GM18502 (cell line): ENCODE measurements at regions not wholly inside any gene's neighbourhood (a gene's known extent, or its start where the extent isn't known, plus 50 kb on each side); places are given as distances from the start of the nearest gene placed in this dataset.
"Not testable (repeated sequence)": the region's sequence is repeated elsewhere in the genome, so short reads cannot be mapped to it uniquely, and the experiment has no call there.

Source experiments
- ATAC-seq: cut with Tn5 transposase; IDR thresholded peaks from one replicate; pipeline ENCODE4 v1.9.1; 2021; ENCODE audit warnings: mild to moderate bottlenecking; ENCODE audit not compliant: unreplicated experiment, poor library complexity

- no peak for ATAC-seq
Observed at GRCh38 chr9:100639854-100640253, 62.0 kb downstream of the CAVIN4 start.

GRCh38 chr9:100640447-100641050, 62.7 kb downstream of the CAVIN4 start:
- ATAC-seq: no peak

- no peak for ATAC-seq
Observed at GRCh38 chr9:100641166-100641565, 63.3 kb downstream of the CAVIN4 start.

- ATAC-seq: no peak
Observed at GRCh38 chr9:100652850-100653249, 75.0 kb downstream of the CAVIN4 start.

GRCh38 chr9:100653643-100654334, 75.9 kb downstream of the CAVIN4 start:
- no peak for ATAC-seq

- not testable (repeated sequence) for ATAC-seq
Observed at GRCh38 chr9:100656851-100657250, 79.0 kb downstream of the CAVIN4 start.

- no peak for ATAC-seq
Observed at GRCh38 chr9:100661668-100662067, 83.8 kb downstream of the CAVIN4 start.

- ATAC-seq: no peak
Observed at GRCh38 chr9:100662122-100662521, 84.2 kb downstream of the CAVIN4 start.

GRCh38 chr9:100667448-100667847, 89.6 kb downstream of the CAVIN4 start:
- ATAC-seq: no peak

GRCh38 chr9:100668024-100668423, 90.1 kb downstream of the CAVIN4 start:
- no peak for ATAC-seq

- no peak for ATAC-seq
Observed at GRCh38 chr9:100669968-100670367, 92.1 kb downstream of the CAVIN4 start.

GRCh38 chr9:100670719-100671118, 92.8 kb downstream of the CAVIN4 start:
- peak; percentile 93 for ATAC-seq

GRCh38 chr9:100671898-100672297, 94.0 kb downstream of the CAVIN4 start:
- no peak for ATAC-seq

- ATAC-seq: no peak
Observed at GRCh38 chr9:100673249-100673648, 95.4 kb downstream of the CAVIN4 start.

- no peak for ATAC-seq
Observed at GRCh38 chr9:100674419-100675122, 96.7 kb downstream of the CAVIN4 start.

GRCh38 chr9:100679834-100680233, 102.0 kb downstream of the CAVIN4 start:
- ATAC-seq: no peak

- ATAC-seq: no peak
Observed at GRCh38 chr9:100686420-100686819, 108.5 kb downstream of the CAVIN4 start.

GRCh38 chr9:100689635-100690034, 111.8 kb downstream of the CAVIN4 start:
- ATAC-seq: peak; percentile 89

- ATAC-seq: no peak
Observed at GRCh38 chr9:100690438-100690837, 112.6 kb downstream of the CAVIN4 start.

GRCh38 chr9:100697339-100697738, 119.5 kb downstream of the CAVIN4 start:
- no peak for ATAC-seq

- ATAC-seq: no peak
Observed at GRCh38 chr9:100698945-100699344, 121.1 kb downstream of the CAVIN4 start.
